RWPE1 (cell line): ENCODE measurements at regions not wholly inside any gene's neighbourhood (a gene's known extent, or its start where the extent isn't known, plus 50 kb on each side); places are given as distances from the start of the nearest gene placed in this dataset.

ENCODE experiments used
- CTCF ChIA-PET: fragments of 350-600 bp; sonication (Branson Sonifier 250); formaldehyde crosslinking; extraction: SDS; loops from one replicate; lab custom pipeline; 2021; lab: Yijun Ruan, JAX
- POLR2A ChIA-PET: fragments of 400-600 bp; formaldehyde crosslinking; extraction: SDS; loops from one replicate; lab custom pipeline; 2020; ENCODE audit warnings: antibody characterized with exemption; ENCODE audit not compliant: low non-redundant PET; lab: Yijun Ruan, JAX
- DNase-seq: peaks from one replicate; pipeline ENCODE4 v3.0.0; 2012; ENCODE audit warnings: low spot score
- H3K27ac ChIP-seq: fragments of 450-650 bp; 2 replicates; pipeline ENCODE4 v1.5.1; 2017
- TF ChIP-seq, protein P1 (sequence below): fragments of 450-650 bp; conservative IDR thresholded peaks from 2 replicates; pipeline ENCODE4 v1.5.1; 2017; ENCODE audit warnings: low read depth, mild to moderate bottlenecking

DNA sequence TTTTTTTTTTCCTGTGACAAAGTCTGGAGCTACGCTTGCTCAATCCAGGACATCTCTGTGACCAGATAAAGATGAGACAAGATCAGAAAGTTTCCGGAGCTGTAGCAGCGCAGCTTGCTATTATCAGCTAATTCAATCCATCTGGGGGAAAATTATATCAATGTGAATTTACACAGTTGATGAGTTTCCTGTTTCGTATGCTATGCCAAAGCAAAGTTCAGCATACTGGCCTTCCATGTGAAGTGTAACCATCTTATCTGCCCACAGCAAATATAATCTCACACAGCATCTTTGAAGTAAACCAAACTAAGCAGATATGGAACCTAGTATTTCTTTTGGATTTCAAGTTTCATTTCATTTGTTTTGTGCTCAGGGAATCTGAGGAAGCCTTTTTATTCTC, 1767.7 kb downstream of the EFNA5 start:
- ChIA-PET CTCF (no interaction called here), POLR2A (no interaction called here)
- no peak for DNase-seq
- TF ChIP-seq, protein P1, sequence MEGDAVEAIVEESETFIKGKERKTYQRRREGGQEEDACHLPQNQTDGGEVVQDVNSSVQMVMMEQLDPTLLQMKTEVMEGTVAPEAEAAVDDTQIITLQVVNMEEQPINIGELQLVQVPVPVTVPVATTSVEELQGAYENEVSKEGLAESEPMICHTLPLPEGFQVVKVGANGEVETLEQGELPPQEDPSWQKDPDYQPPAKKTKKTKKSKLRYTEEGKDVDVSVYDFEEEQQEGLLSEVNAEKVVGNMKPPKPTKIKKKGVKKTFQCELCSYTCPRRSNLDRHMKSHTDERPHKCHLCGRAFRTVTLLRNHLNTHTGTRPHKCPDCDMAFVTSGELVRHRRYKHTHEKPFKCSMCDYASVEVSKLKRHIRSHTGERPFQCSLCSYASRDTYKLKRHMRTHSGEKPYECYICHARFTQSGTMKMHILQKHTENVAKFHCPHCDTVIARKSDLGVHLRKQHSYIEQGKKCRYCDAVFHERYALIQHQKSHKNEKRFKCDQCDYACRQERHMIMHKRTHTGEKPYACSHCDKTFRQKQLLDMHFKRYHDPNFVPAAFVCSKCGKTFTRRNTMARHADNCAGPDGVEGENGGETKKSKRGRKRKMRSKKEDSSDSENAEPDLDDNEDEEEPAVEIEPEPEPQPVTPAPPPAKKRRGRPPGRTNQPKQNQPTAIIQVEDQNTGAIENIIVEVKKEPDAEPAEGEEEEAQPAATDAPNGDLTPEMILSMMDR: no peak
- no peak overlapping the region for H3K27ac ChIP-seq

DNA sequence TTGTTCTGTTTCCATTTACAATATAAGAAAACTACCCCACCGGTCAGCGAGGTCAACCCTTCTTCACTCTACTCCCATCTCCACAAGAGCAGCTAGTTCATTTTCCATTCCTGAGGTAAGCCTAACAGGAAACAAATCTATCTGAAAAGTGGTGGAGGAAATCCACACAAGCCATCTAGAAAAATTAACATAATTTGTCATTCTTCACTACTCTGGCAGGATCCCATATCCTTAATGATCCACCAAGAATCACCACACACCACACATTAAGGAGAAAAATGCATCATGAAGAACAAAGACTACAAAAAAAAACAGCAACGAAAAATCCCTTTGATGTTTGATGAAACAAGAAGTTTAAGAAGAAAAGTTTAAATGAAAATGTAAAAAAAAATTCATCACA, 1771.0 kb downstream of the EFNA5 start:
- POLR2A ChIA-PET: no interaction called here

DNA sequence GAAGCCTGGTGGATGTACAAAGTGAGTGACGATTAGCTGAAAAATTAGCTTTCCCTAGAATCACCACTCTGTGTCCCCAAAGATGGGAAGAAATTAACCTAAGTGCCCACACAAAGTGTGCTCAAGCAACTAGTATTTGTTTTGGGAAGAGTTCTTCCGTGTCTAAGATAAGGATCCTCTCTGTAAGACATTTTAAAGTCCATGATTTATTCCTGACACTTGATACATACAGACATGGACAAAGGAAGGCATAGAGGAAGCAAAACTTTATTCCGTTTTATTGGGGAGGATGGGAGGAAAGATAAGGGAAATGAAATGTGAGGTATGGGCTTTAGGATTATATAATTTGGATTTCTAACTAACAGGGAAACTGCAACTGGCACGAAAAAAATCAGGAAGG, 1772.6 kb downstream of the EFNA5 start:
- TF ChIP-seq, protein P1: no peak
- no peak overlapping the region for H3K27ac ChIP-seq
- DNase-seq: no peak
- ChIA-PET CTCF (no interaction called here), POLR2A (no interaction called here)

More for the DNA sequence above, 1771.0 kb downstream of the EFNA5 start:
- CTCF ChIA-PET: no interaction called here
- H3K27ac ChIP-seq: no peak overlapping the region
- DNase-seq: no peak
- TF ChIP-seq, protein P1: no peak

DNA sequence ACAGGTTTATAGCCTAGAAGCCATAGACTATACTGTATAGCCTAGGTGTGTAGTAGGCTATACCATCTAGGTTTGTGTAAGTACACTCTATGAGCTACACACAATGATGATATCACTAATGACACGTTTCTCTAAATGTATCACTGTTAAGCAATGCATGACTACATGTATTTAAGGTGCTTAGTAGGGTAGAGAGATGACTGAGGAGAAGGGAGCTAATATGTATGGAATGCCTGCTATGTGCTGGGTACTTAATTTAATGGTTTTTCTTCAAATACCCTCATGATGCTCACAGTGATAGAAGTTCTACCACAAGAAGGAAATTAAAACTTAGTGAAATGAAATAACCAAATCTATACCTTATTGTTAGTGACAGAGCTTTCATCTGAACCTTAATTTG, 1785.5 kb downstream of the EFNA5 start:
- H3K27ac ChIP-seq: no peak overlapping the region
- ChIA-PET POLR2A (no interaction called here), CTCF (interaction anchor here (0.7 kb wide), 1 partner anchor 8 kb away, joined by 3 read pairs; no protein-coding TSS in a partner anchor)
- TF ChIP-seq, protein P1: no peak
- DNase-seq: no peak

DNA sequence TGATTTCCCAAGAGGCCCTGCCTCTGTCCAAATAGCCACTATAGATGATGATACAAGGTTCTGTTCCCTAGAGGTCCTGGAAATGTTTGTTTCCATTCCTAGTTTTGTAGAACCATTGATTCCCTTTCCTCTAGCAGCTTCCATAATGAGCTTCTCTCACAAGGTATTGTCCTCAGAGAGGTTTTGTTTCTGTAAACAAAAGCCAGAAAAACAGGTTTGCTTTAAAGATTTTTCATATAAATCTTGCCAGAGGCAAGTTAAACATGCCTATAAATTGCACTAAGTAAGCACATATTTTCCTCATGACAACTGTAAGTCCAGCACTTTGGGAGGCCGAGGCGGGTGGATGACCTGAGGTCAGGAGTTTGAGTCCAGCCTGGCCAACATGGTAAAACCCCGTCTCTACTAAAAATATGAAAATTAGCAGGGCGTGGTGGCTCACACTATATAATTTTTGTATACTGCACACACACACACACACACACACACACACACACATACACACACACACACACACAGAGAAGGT, 1787.7 kb downstream of the EFNA5 start:
- TF ChIP-seq, protein P1: no peak
- no peak overlapping the region for H3K27ac ChIP-seq
- peak; percentile 3 for DNase-seq
- POLR2A ChIA-PET: no interaction called here
- CTCF ChIA-PET: no interaction called here

DNA sequence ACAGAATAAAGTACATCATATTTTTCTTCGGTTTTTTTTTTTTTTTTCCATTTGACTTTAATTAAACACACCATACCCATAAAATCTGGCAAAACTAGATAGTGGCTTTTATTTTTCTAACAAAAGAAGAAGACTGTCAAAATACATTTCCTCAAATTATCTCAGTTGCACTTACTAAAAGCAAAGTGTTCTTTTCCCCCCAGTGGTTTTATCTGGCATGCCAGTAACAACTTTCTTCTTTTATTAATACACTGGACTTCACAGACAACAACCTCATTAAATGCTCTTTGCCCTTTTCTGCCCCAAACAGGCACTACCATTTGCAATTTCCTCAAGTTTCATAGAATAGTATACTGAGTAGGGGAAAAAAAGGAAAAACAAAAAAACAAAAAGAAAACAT, 1792.3 kb downstream of the EFNA5 start:
- TF ChIP-seq, protein P1: no peak
- ChIA-PET CTCF (no interaction called here), POLR2A (no interaction called here)
- H3K27ac ChIP-seq: no peak overlapping the region
- DNase-seq: no peak
